HUES48 (cell line): ENCODE measurements at regions not wholly inside any gene's neighbourhood (a gene's known extent, or its start where the extent isn't known, plus 50 kb on each side); places are given as distances from the start of the nearest gene placed in this dataset.

Source experiments
- H3K27ac ChIP-seq: one replicate; pipeline ENCODE4 v1.7.0; 2013; ENCODE audit warnings: low read depth, low read length, inconsistent platforms
- H3K27me3 ChIP-seq: 2 replicates; pipeline ENCODE4 v1.6.1; 2013; ENCODE audit warnings: mild to moderate bottlenecking, low read length; ENCODE audit not compliant: control insufficient read depth, insufficient read depth
- H3K36me3 ChIP-seq: 2 replicates; pipeline ENCODE4 v1.6.1; 2013; ENCODE audit warnings: low read length; ENCODE audit not compliant: control insufficient read depth, insufficient read depth
- H3K4me1 ChIP-seq: 2 replicates; pipeline ENCODE4 v1.6.1; 2013; ENCODE audit warnings: mild to moderate bottlenecking, low read length; ENCODE audit not compliant: control insufficient read depth, insufficient read depth
- H3K4me3 ChIP-seq: 2 replicates; pipeline ENCODE4 v1.5.1; 2013; ENCODE audit warnings: mild to moderate bottlenecking, low read depth, low read length
- H3K9ac ChIP-seq: 2 replicates; pipeline ENCODE4 v1.6.1; 2013; ENCODE audit warnings: mild to moderate bottlenecking, low read depth, low read length, moderate library complexity
- H3K9me3 ChIP-seq: 2 replicates; pipeline ENCODE4 v1.6.1; 2013; ENCODE audit warnings: low read length; ENCODE audit not compliant: control insufficient read depth, insufficient read depth

- no peaks in the 10 kb centered on the region for H3K27me3 ChIP-seq
- H3K4me1 ChIP-seq = no peaks in the 10 kb centered on the region
- H3K9ac ChIP-seq = no peak overlapping the region
- no peak overlapping the region for H3K4me3 ChIP-seq
- no peaks in the 10 kb centered on the region for H3K36me3 ChIP-seq
- H3K9me3 ChIP-seq = no peaks in the 10 kb centered on the region
- no peak overlapping the region for H3K27ac ChIP-seq
Measured at GRCh38 chr5:12392246-12392645, 488.0 kb upstream of the CTNND2 start.

- Histone ChIP-seq H3K27me3 (no peaks in the 10 kb centered on the region), H3K4me3 (no peak overlapping the region), H3K9me3 (no peaks in the 10 kb centered on the region), H3K27ac (no peak overlapping the region), H3K36me3 (no peaks in the 10 kb centered on the region), H3K4me1 (no peaks in the 10 kb centered on the region), H3K9ac (no peak overlapping the region)
Measured at GRCh38 chr5:12385095-12385494, 480.8 kb upstream of the CTNND2 start.

GRCh38 chr5:12384005-12384404 lies 479.8 kb upstream of the CTNND2 start:
- H3K36me3 ChIP-seq = no peaks in the 10 kb centered on the region
- H3K9me3 ChIP-seq = no peaks in the 10 kb centered on the region
- no peak overlapping the region for H3K9ac ChIP-seq
- no peak overlapping the region for H3K27ac ChIP-seq
- H3K4me1 ChIP-seq = no peaks in the 10 kb centered on the region
- H3K4me3 ChIP-seq = no peak overlapping the region
- H3K27me3 ChIP-seq = no peaks in the 10 kb centered on the region

GRCh38 chr5:12367973-12368372 lies 463.7 kb upstream of the CTNND2 start:
- H3K4me3 ChIP-seq = no peak overlapping the region
- no peaks in the 10 kb centered on the region for H3K27me3 ChIP-seq
- H3K9ac ChIP-seq = no peak overlapping the region
- H3K4me1 ChIP-seq = no peaks in the 10 kb centered on the region
- H3K27ac ChIP-seq = no peak overlapping the region
- H3K9me3 ChIP-seq = no peaks in the 10 kb centered on the region
- no peaks in the 10 kb centered on the region for H3K36me3 ChIP-seq

DNA sequence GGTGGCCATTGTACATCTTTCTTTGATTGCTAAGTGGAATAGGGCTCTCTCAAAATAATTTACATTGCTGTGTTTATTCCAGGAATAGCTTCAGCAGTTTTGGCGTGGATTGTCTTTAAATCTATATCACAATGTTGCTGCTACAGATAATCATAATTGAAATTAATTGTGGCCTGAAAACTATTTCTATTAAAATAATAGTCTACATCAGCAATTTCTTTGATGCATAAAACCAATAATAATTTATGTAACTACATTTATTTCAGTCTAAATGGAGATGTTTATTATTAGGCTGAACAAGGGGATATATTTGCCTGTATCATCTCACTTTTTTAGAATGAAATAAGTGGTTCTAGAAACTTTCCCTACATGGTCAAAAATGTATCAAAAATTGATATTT lies 456.0 kb upstream of the CTNND2 start:
- no peaks in the 10 kb centered on the region for H3K27me3 ChIP-seq
- H3K9me3 ChIP-seq = peaks cover 10% of the 10 kb centered on the region
- no peaks in the 10 kb centered on the region for H3K36me3 ChIP-seq
- H3K4me3 ChIP-seq = no peak overlapping the region
- H3K9ac ChIP-seq = no peak overlapping the region
- 0 out of 2 replicates have a peak, but pooled peaks cover 6% of the 10 kb centered on the region for H3K4me1 ChIP-seq
- H3K27ac ChIP-seq = no peak overlapping the region

- Histone ChIP-seq H3K4me3 (no peak overlapping the region), H3K9ac (no peak overlapping the region), H3K9me3 (peaks cover 10% of the 10 kb centered on the region), H3K4me1 (0 out of 2 replicates have a peak, but pooled peaks cover 6% of the 10 kb centered on the region), H3K36me3 (no peaks in the 10 kb centered on the region), H3K27me3 (no peaks in the 10 kb centered on the region), H3K27ac (no peak overlapping the region)
Measured at GRCh38 chr5:12358371-12359090, 454.3 kb upstream of the CTNND2 start.

- Histone ChIP-seq H3K4me3 (no peak overlapping the region), H3K4me1 (0 out of 2 replicates have a peak, but pooled peaks cover 6% of the 10 kb centered on the region), H3K27ac (no peak overlapping the region), H3K9me3 (peaks cover 10% of the 10 kb centered on the region), H3K36me3 (no peaks in the 10 kb centered on the region), H3K27me3 (no peaks in the 10 kb centered on the region), H3K9ac (no peak overlapping the region)
Measured at GRCh38 chr5:12357626-12358025, 453.4 kb upstream of the CTNND2 start.

GRCh38 chr5:12354686-12355085 lies 450.4 kb upstream of the CTNND2 start:
- Histone ChIP-seq H3K27ac (no peak overlapping the region), H3K9ac (no peak overlapping the region), H3K4me1 (0 out of 2 replicates have a peak, but pooled peaks cover 6% of the 10 kb centered on the region), H3K4me3 (no peak overlapping the region), H3K9me3 (no peaks in the 10 kb centered on the region), H3K36me3 (no peaks in the 10 kb centered on the region), H3K27me3 (no peaks in the 10 kb centered on the region)

- H3K36me3 ChIP-seq = no peaks in the 10 kb centered on the region
- no peak overlapping the region for H3K4me3 ChIP-seq
- H3K4me1 ChIP-seq = no peaks in the 10 kb centered on the region
- H3K9me3 ChIP-seq = peaks cover 13% of the 10 kb centered on the region
- H3K27ac ChIP-seq = no peak overlapping the region
- H3K27me3 ChIP-seq = no peaks in the 10 kb centered on the region
- H3K9ac ChIP-seq = no peak overlapping the region
Measured at GRCh38 chr5:12343558-12343957, 439.3 kb upstream of the CTNND2 start.

GRCh38 chr5:12335938-12336337 lies 431.7 kb upstream of the CTNND2 start:
- no peaks in the 10 kb centered on the region for H3K36me3 ChIP-seq
- peak overlapping the region; percentile 49 for H3K27ac ChIP-seq
- no peak overlapping the region for H3K4me3 ChIP-seq
- H3K4me1 ChIP-seq = peaks cover 44% of the 10 kb centered on the region
- no peaks in the 10 kb centered on the region for H3K27me3 ChIP-seq
- H3K9me3 ChIP-seq = no peaks in the 10 kb centered on the region
- H3K9ac ChIP-seq = peak overlapping the region; percentile 14; the same call in 1 of the 2 replicates

DNA sequence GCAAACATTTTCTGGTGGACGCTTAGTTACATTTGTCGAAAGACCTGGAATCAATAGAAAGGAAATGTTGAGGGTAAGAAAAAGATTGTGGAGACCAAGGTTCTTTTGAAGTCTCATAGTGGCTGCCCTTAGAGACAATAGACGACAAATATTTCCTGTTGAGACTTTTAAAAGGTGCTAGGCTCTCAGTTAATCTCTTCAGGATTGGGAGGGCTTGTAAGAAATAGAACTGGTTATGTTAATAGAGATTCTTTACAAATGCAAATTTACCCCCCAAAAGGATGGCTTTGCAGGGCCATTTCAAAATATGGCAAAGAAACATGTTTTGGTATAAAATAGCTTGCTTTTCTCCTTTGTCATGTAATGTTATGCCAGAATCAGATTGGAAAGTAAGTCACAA lies 428.2 kb upstream of the CTNND2 start:
- Histone ChIP-seq H3K4me1 (peaks cover 54% of the 10 kb centered on the region), H3K4me3 (no peak overlapping the region), H3K9ac (no peak overlapping the region), H3K27me3 (no peaks in the 10 kb centered on the region), H3K27ac (peak overlapping the region; percentile 94), H3K9me3 (peaks cover 11% of the 10 kb centered on the region), H3K36me3 (no peaks in the 10 kb centered on the region)
